CD4-positive, alpha-beta T cell treated with Interleukin-12 subunit alpha and Interleukin-12 subunit beta, for 1 hour (primary cell): ENCODE measurements at regions not wholly inside any gene's neighbourhood (a gene's known extent, or its start where the extent isn't known, plus 50 kb on each side); places are given as distances from the start of the nearest gene placed in this dataset.
"Not testable (repeated sequence)": the region's sequence is repeated elsewhere in the genome, so short reads cannot be mapped to it uniquely, and the experiment has no call there.

ENCODE experiments used
- DNase-seq: peaks from one replicate; pipeline ENCODE4 v3.0.0-alpha.2; 2020

- DNase-seq: no peak
Measured at GRCh38 chr1:112105557-112105956, 116.1 kb upstream of the KCND3 start.

GRCh38 chr1:112110031-112110430 is 120.6 kb upstream of the KCND3 start:
- no peak for DNase-seq

- DNase-seq: no peak
Measured at GRCh38 chr1:112111734-112112133, 122.3 kb upstream of the KCND3 start.

GRCh38 chr1:112114540-112114939 is 125.1 kb upstream of the KCND3 start:
- DNase-seq: no peak

GRCh38 chr1:112126598-112126997 is 137.1 kb upstream of the KCND3 start:
- no peak for DNase-seq

- not testable (repeated sequence) for DNase-seq
Measured at GRCh38 chr1:112127606-112128005, 138.1 kb upstream of the KCND3 start.

GRCh38 chr1:112133487-112133886 is 144.0 kb upstream of the KCND3 start:
- DNase-seq: no peak

GRCh38 chr1:112140743-112141142 is 151.3 kb upstream of the KCND3 start:
- DNase-seq: no peak

GRCh38 chr1:112141301-112141700 is 151.8 kb upstream of the KCND3 start:
- no peak for DNase-seq

- no peak for DNase-seq
Measured at GRCh38 chr1:112141923-112142322, 152.5 kb upstream of the KCND3 start.

GRCh38 chr1:112143871-112144441 is 154.5 kb upstream of the KCND3 start:
- DNase-seq: no peak

- no peak for DNase-seq
Measured at GRCh38 chr1:112144733-112145426, 155.4 kb upstream of the KCND3 start.

- DNase-seq: no peak
Measured at GRCh38 chr1:112146201-112146715, 156.8 kb upstream of the KCND3 start.

- DNase-seq: not testable (repeated sequence)
Measured at GRCh38 chr1:112160214-112160613, 170.7 kb upstream of the KCND3 start.

- DNase-seq: no peak
Measured at GRCh38 chr1:112165375-112165774, 175.9 kb upstream of the KCND3 start.

GRCh38 chr1:112169517-112169916 is 180.0 kb upstream of the KCND3 start:
- DNase-seq: no peak

- no peak for DNase-seq
Measured at GRCh38 chr1:112172294-112172882, 182.9 kb upstream of the KCND3 start.

- DNase-seq: no peak
Measured at GRCh38 chr1:112177314-112177713, 187.8 kb upstream of the KCND3 start.

GRCh38 chr1:112188611-112189010 is 199.1 kb upstream of the KCND3 start:
- DNase-seq: no peak

- no peak for DNase-seq
Measured at GRCh38 chr1:112196008-112196588, 199.9 kb upstream of the CTTNBP2NL start.

GRCh38 chr1:112196731-112197130 is 199.3 kb upstream of the CTTNBP2NL start:
- no peak for DNase-seq

- DNase-seq: no peak
Measured at GRCh38 chr1:112209493-112209892, 186.5 kb upstream of the CTTNBP2NL start.

- DNase-seq: no peak
Measured at GRCh38 chr1:112219267-112219666, 176.7 kb upstream of the CTTNBP2NL start.

GRCh38 chr1:112230232-112230631 is 165.8 kb upstream of the CTTNBP2NL start:
- no peak for DNase-seq
